GM12878 (cell line): ENCODE measurements at regions not wholly inside any gene's neighbourhood (a gene's known extent, or its start where the extent isn't known, plus 50 kb on each side); places are given as distances from the start of the nearest gene placed in this dataset.

Source experiments
- E2F8 ChIP-seq: fragments of 450-650 bp; IDR thresholded peaks from 2 replicates; pipeline ENCODE4 v1.6.1; 2018; ENCODE audit warnings: mild to moderate bottlenecking, low read depth, moderate library complexity; ENCODE audit not compliant: partially characterized antibody
- HDAC6 ChIP-seq: fragments of 200-600 bp; sonication (generic); IDR thresholded peaks from one replicate; pipeline ENCODE4 v1.8.0; 2017; ENCODE audit warnings: antibody characterized with exemption; ENCODE audit not compliant: unreplicated experiment
- IKZF2 ChIP-seq, 2 experiments: fragments of 450-650 bp; IDR thresholded peaks; 2 replicates each; pipeline ENCODE4 v1.6.1; 2017; ENCODE audit warnings: mild to moderate bottlenecking in 2 of 2, moderate library complexity in 2 of 2
- MTA2 ChIP-seq: fragments of 450-650 bp; IDR thresholded peaks from 2 replicates; pipeline ENCODE4 v1.6.1; 2016; ENCODE audit warnings: low read depth, mild to moderate bottlenecking, moderate library complexity
- MYB ChIP-seq: fragments of 150-350 bp; IDR thresholded peaks from 2 replicates; pipeline ENCODE4 v1.6.1; 2014; ENCODE audit warnings: mild to moderate bottlenecking, low read depth, low read length, borderline replicate concordance
- NFYA ChIP-seq: IDR thresholded peaks from 2 replicates; pipeline ENCODE4 v1.6.1; 2011; ENCODE audit warnings: low read depth, mild to moderate bottlenecking, low read length, improper control_type of control experiment, borderline replicate concordance
- NR2C2 ChIP-seq: IDR thresholded peaks from 2 replicates; pipeline ENCODE4 v1.6.1; 2011; ENCODE audit warnings: borderline replicate concordance, low read depth; ENCODE audit not compliant: control insufficient read depth, insufficient read length
- NRF1 ChIP-seq: conservative IDR thresholded peaks from 2 replicates; pipeline ENCODE4 v1.6.1; 2011; ENCODE audit warnings: mild to moderate bottlenecking, low read depth, low read length, improper control_type of control experiment
- PAX5 ChIP-seq: IDR thresholded peaks from 2 replicates; pipeline ENCODE4 v1.6.1; 2011; ENCODE audit warnings: low read depth, low read length, borderline replicate concordance
- PAX8 ChIP-seq: fragments of 450-650 bp; IDR thresholded peaks from 2 replicates; pipeline ENCODE4 v1.6.1; 2017; ENCODE audit warnings: mild to moderate bottlenecking, moderate library complexity
- POU2F2 ChIP-seq: IDR thresholded peaks from 3 replicates; pipeline ENCODE4 v1.6.1; 2011; ENCODE audit warnings: low read depth, mild to moderate bottlenecking, low read length, borderline replicate concordance
- RFX5 ChIP-seq: IDR thresholded peaks from 2 replicates; pipeline ENCODE4 v1.6.1; 2011; ENCODE audit warnings: low read depth, low read length, improper control_type of control experiment
- SMAD1 ChIP-seq: fragments of 450-650 bp; IDR thresholded peaks from 2 replicates; pipeline ENCODE4 v1.6.1; 2018; ENCODE audit warnings: mild to moderate bottlenecking, low read depth; ENCODE audit not compliant: partially characterized antibody
- SREBF2 ChIP-seq: IDR thresholded peaks from 2 replicates; pipeline ENCODE4 v1.6.1; 2012; ENCODE audit warnings: mild to moderate bottlenecking, low read length
- TARDBP ChIP-seq: IDR thresholded peaks from 2 replicates; pipeline ENCODE4 v1.6.1; 2016; ENCODE audit warnings: borderline replicate concordance
- TBL1XR1 ChIP-seq: IDR thresholded peaks from 2 replicates; pipeline ENCODE4 v1.6.1; 2012; ENCODE audit warnings: low read depth, low read length, improper control_type of control experiment
- USF2 ChIP-seq: IDR thresholded peaks from 2 replicates; pipeline ENCODE4 v1.6.1; 2011; ENCODE audit warnings: low read depth, low read length, improper control_type of control experiment, borderline replicate concordance
- ZNF217 ChIP-seq: fragments of 450-650 bp; IDR thresholded peaks from 2 replicates; pipeline ENCODE4 v1.6.1; 2017; ENCODE audit warnings: antibody characterized with exemption, mild to moderate bottlenecking
- ZSCAN29 ChIP-seq: fragments of 450-650 bp; IDR thresholded peaks from 2 replicates; pipeline ENCODE4 v1.6.1; 2017; ENCODE audit warnings: mild to moderate bottlenecking, moderate library complexity
- TF ChIP-seq, protein P1 (sequence below): IDR thresholded peaks from 2 replicates; pipeline ENCODE4 v1.6.1; 2012; ENCODE audit warnings: low read depth, low read length, improper control_type of control experiment
- TF ChIP-seq, protein P2 (sequence below): IDR thresholded peaks from 2 replicates; pipeline ENCODE4 v1.6.1; 2011; ENCODE audit warnings: low read depth, mild to moderate bottlenecking, low read length, moderate library complexity, borderline replicate concordance; ENCODE audit errors: extremely low read depth
- TF ChIP-seq, protein P3 (sequence below): fragments of 450-650 bp; formaldehyde crosslinking; IDR thresholded peaks from 2 replicates; pipeline ENCODE4 v1.4.0; 2022; ENCODE audit warnings: mild to moderate bottlenecking, moderate library complexity
- TF ChIP-seq, protein P4 (sequence below): fragments of 450-650 bp; IDR thresholded peaks from 2 replicates; pipeline ENCODE4 v1.6.1; 2016; ENCODE audit warnings: mild to moderate bottlenecking

DNA sequence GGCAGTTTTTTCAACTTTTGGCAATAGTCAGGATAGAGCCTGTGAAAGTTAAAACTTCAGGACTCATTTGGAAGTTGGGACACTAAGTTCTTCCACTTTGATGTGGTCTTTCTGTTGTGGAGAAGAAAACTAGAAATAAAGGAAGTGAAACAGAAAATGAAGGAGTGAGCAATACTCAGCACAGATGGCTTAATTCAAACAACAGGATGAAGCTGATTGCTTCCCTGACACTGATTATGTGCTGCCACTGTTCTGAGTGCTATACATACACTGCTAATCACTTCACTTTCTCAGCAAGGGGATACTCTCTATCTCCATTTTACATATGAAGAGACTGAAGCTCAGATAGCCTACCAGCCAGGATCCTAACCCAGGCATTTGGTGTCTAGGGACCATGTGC is 235.1 kb upstream of the CPEB2 start (continued):
- TF ChIP-seq NR2C2 (no peak), NFYA (no peak), IKZF2 (IDR thresholded peaks at IDR 0.05) (peak; percentile 89 to 90), MTA2 (no peak), MYB (no peak), PAX5 (no peak), TARDBP (no peak), E2F8 (no peak), HDAC6 (no peak), ZNF217 (no peak), NRF1 (no peak), USF2 (no peak), POU2F2 (no peak), PAX8 (no peak), SMAD1 (no peak), ZSCAN29 (no peak), SREBF2 (no peak), TBL1XR1 (no peak), RFX5 (no peak)
- TF ChIP-seq, protein P1, sequence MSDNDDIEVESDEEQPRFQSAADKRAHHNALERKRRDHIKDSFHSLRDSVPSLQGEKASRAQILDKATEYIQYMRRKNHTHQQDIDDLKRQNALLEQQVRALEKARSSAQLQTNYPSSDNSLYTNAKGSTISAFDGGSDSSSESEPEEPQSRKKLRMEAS = no peak
- TF ChIP-seq, protein P2, sequence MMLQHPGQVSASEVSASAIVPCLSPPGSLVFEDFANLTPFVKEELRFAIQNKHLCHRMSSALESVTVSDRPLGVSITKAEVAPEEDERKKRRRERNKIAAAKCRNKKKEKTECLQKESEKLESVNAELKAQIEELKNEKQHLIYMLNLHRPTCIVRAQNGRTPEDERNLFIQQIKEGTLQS = no peak
- TF ChIP-seq, protein P3, sequence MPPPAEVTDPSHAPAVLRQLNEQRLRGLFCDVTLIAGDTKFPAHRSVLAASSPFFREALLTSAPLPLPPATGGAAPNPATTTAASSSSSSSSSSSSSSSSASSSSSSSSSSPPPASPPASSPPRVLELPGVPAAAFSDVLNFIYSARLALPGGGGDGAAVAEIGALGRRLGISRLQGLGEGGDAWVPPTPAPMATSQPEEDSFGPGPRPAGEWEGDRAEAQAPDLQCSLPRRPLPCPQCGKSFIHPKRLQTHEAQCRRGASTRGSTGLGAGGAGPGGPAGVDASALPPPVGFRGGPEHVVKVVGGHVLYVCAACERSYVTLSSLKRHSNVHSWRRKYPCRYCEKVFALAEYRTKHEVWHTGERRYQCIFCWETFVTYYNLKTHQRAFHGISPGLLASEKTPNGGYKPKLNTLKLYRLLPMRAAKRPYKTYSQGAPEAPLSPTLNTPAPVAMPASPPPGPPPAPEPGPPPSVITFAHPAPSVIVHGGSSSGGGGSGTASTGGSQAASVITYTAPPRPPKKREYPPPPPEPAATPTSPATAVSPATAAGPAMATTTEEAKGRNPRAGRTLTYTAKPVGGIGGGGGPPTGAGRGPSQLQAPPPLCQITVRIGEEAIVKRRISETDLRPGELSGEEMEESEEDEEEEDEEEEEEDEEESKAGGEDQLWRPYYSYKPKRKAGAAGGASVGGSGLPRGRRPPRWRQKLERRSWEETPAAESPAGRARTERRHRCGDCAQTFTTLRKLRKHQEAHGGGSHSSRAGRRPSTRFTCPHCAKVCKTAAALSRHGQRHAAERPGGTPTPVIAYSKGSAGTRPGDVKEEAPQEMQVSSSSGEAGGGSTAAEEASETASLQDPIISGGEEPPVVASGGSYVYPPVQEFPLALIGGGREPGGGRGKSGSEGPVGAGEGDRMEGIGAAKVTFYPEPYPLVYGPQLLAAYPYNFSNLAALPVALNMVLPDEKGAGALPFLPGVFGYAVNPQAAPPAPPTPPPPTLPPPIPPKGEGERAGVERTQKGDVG (CRISPR knock-in tag) = no peak
- TF ChIP-seq, protein P4, sequence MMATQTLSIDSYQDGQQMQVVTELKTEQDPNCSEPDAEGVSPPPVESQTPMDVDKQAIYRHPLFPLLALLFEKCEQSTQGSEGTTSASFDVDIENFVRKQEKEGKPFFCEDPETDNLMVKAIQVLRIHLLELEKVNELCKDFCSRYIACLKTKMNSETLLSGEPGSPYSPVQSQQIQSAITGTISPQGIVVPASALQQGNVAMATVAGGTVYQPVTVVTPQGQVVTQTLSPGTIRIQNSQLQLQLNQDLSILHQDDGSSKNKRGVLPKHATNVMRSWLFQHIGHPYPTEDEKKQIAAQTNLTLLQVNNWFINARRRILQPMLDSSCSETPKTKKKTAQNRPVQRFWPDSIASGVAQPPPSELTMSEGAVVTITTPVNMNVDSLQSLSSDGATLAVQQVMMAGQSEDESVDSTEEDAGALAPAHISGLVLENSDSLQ = no peak
